HepG2 (cell line): ENCODE measurements at regions not wholly inside any gene's neighbourhood (a gene's known extent, or its start where the extent isn't known, plus 50 kb on each side); places are given as distances from the start of the nearest gene placed in this dataset.
"Not testable (repeated sequence)": the region's sequence is repeated elsewhere in the genome, so short reads cannot be mapped to it uniquely, and the experiment has no call there.

Source experiments
- ATAC-seq: fragments of 200-7000 bp; cut with Tn5 transposase; 3 replicates; pipeline ENCODE4 v1.9.1; 2020; ENCODE audit warnings: mild to moderate bottlenecking, moderate library complexity
- BruUV-seq: library from RNA; stranded (reverse); fragments of 400-500 nt; replicated peaks from 2 replicates; lab custom pipeline; 2021; lab: Mats Ljungman, UMichigan
- CTCF ChIA-PET: fragments of 300-600 bp; formaldehyde crosslinking; extraction: SDS; loops from one replicate; lab custom pipeline; 2021; ENCODE audit warnings: low total read pairs, inconsistent platforms, low intra/inter-chr PET ratio; lab: Yijun Ruan, JAX
- POLR2A ChIA-PET: fragments of 350-600 bp; sonication (Branson Sonifier 250); formaldehyde crosslinking; loops from one replicate; lab custom pipeline; 2020; ENCODE audit warnings: antibody characterized with exemption, inconsistent platforms; lab: Yijun Ruan, JAX
- DNase-seq: peaks from one replicate; pipeline ENCODE4 v3.0.0-alpha.2; 2015; ENCODE audit warnings: low spot score
- FAIRE-seq: peaks from 3 replicates; lab custom pipeline; 2011; peaks lifted over from hg19 to GRCh38; lab: Jason Lieb, UNC
- H2AFZ ChIP-seq: one replicate; pipeline ENCODE4 v1.6.1; 2011; ENCODE audit warnings: low read length, inconsistent platforms
- H3K27ac ChIP-seq: fragments of 300-600 bp; 3 replicates; pipeline ENCODE4 v1.8.0; 2011; ENCODE audit warnings: mixed run types, mild to moderate bottlenecking, mixed read lengths, low read length, inconsistent platforms; ENCODE audit not compliant: insufficient read depth; ENCODE audit errors: extremely low read length
- H3K27me3 ChIP-seq, 2 experiments: fragments of 200-600 bp in 1 of 2; 2 replicates in 1 of 2; 3 replicates in 1 of 2; pipeline versions ENCODE4 v1.6.0 to v1.8.0; 2011; ENCODE audit warnings: low read length in 2 of 2, mild to moderate bottlenecking in 2 of 2, moderate library complexity in 2 of 2, inconsistent platforms in 1 of 2; ENCODE audit not compliant: insufficient read depth in 2 of 2, control insufficient read depth in 1 of 2
- H3K36me3 ChIP-seq, 2 experiments: fragments of 200-600 bp in 1 of 2; replicated peaks in 1 of 2; 2 replicates in 1 of 2; 3 replicates in 1 of 2; pipeline versions ENCODE4 v1.5.1 to v1.8.0; 2011; ENCODE audit warnings: low read length in 2 of 2, inconsistent platforms in 1 of 2; ENCODE audit not compliant: insufficient read depth in 2 of 2, control insufficient read depth in 1 of 2
- H3K4me1 ChIP-seq: 2 replicates; pipeline ENCODE4 v1.5.1; 2012; ENCODE audit warnings: low read length, inconsistent platforms; ENCODE audit not compliant: insufficient read depth
- H3K4me2 ChIP-seq: 2 replicates; pipeline ENCODE4 v1.6.0; 2011; ENCODE audit warnings: low read depth, low read length, inconsistent platforms
- H3K4me3 ChIP-seq, 3 experiments: fragments of 200-600 bp in 1 of 3; sonication (generic), shearing (Covaris generic) in 1 of 3; replicated peaks in 1 of 3; 2 replicates each; pipeline ENCODE4 v1.5.1; 2011 to 2016; ENCODE audit warnings: low read length in 3 of 3, inconsistent platforms in 2 of 3, low read depth in 2 of 3, mild to moderate bottlenecking in 2 of 3, control low read depth in 1 of 3, mixed read lengths in 1 of 3; ENCODE audit not compliant: insufficient read depth in 1 of 3
- H3K79me2 ChIP-seq: one replicate; pipeline ENCODE4 v1.6.1; 2011; ENCODE audit warnings: low read length, inconsistent platforms; ENCODE audit not compliant: insufficient read depth
- H3K9ac ChIP-seq: 2 replicates; pipeline ENCODE4 v1.6.0; 2011; ENCODE audit warnings: mild to moderate bottlenecking, low read depth, low read length, inconsistent platforms; ENCODE audit not compliant: insufficient read depth
- H3K9me3 ChIP-seq: 2 replicates; pipeline ENCODE4 v1.5.1; 2012; ENCODE audit warnings: mild to moderate bottlenecking, low read length
- H4K20me1 ChIP-seq: 2 replicates; pipeline ENCODE4 v1.6.0; 2011; ENCODE audit warnings: inconsistent platforms, mild to moderate bottlenecking, low read length, moderate library complexity; ENCODE audit not compliant: insufficient read depth
- TEAD3 ChIP-seq: optimal IDR thresholded peaks from 2 replicates; pipeline ENCODE3; 2016; ENCODE audit warnings: borderline replicate concordance
- ZNF382 ChIP-seq: sonication (generic); formaldehyde crosslinking; IDR thresholded peaks from 2 replicates; pipeline ENCODE4 v1.5.0; 2020; ENCODE audit warnings: missing genetic modification reagents, mild to moderate bottlenecking, borderline replicate concordance
- WGBS: methylation state at CpG from one replicate; pipeline ENCODE4 v1.1.6; 2017; ENCODE audit warnings: low lambda C conversion rate; 5-methylcytosine and 5-hydroxymethylcytosine counted together
- in situ Hi-C: cut with HindIII; loops from 2 replicates; pipeline ENCODE4 v1.10.0; 2017; ENCODE audit warnings: low pct_unique_long_range_greater_than_20kb; ENCODE audit not compliant: extremely low pct_ligation_motif_present
- intact Hi-C: fragments of 100-400 bp; cut with micrococcal nuclease; formaldehyde crosslinking; loops from one replicate; pipeline ENCODE4 v1.10.0; 2022; ENCODE audit not compliant: unreplicated experiment

- POLR2A ChIA-PET = no interaction called here
- H3K4me1 ChIP-seq = no peaks in the 10 kb centered on the region
- in situ Hi-C loops (no loop called here), intact Hi-C loops (no loop called here)
- ATAC-seq (no peak; the same call in 2 of the 3 replicates), DNase-seq (peak; percentile 12), FAIRE-seq (no peak)
- no peak overlapping the region for H3K4me2 ChIP-seq
- no peak overlapping the region for H3K9ac ChIP-seq
- no peak overlapping the region for H2AFZ ChIP-seq
- H3K4me3 ChIP-seq = no peak overlapping the region
- H3K27ac ChIP-seq = no peak overlapping the region
- no peaks in the 10 kb centered on the region for H3K9me3 ChIP-seq
- CTCF ChIA-PET = no interaction called here
- H3K36me3 ChIP-seq = no peaks in the 10 kb centered on the region
- no TSS peak for BruUV-seq
- H3K79me2 ChIP-seq = no peaks in the 10 kb centered on the region
- TF ChIP-seq ZNF382 = no peak
- peak; percentile 42 for TF ChIP-seq TEAD3 (CRISPR knock-in tag)
- H4K20me1 ChIP-seq = no peaks in the 10 kb centered on the region
- H3K27me3 ChIP-seq = no peaks in the 10 kb centered on the region
Observed at GRCh38 chr1:221979444-221980032, 237.6 kb upstream of the DUSP10 start.

GRCh38 chr1:221978631-221979334, 236.9 kb upstream of the DUSP10 start:
- H3K9me3 ChIP-seq, H3K27me3 ChIP-seq, H3K4me1 ChIP-seq, H3K36me3 ChIP-seq, POLR2A ChIA-PET, intact Hi-C loops, CTCF ChIA-PET, H3K9ac ChIP-seq, BruUV-seq, H4K20me1 ChIP-seq, H3K27ac ChIP-seq, in situ Hi-C loops, H3K79me2 ChIP-seq, H3K4me3 ChIP-seq, DNase-seq, FAIRE-seq, ATAC-seq, H3K4me2 ChIP-seq, H2AFZ ChIP-seq: not testable (repeated sequence)
- 31% methylated on average over 9 of the region's 9 CpGs for WGBS

- H3K4me1 ChIP-seq, H4K20me1 ChIP-seq, H3K9me3 ChIP-seq, H3K27me3 ChIP-seq, H3K9ac ChIP-seq, H3K4me3 ChIP-seq, CTCF ChIA-PET, FAIRE-seq, in situ Hi-C loops, H3K4me2 ChIP-seq, H3K36me3 ChIP-seq, ATAC-seq, BruUV-seq, intact Hi-C loops, POLR2A ChIA-PET, H3K27ac ChIP-seq, H3K79me2 ChIP-seq, H2AFZ ChIP-seq, DNase-seq: not testable (repeated sequence)
- WGBS = 0% methylated on average over 3 of the region's 3 CpGs
Observed at GRCh38 chr1:221973787-221974186, 231.9 kb upstream of the DUSP10 start.
